SU-DHL-6 (cell line): ENCODE measurements at regions not wholly inside any gene's neighbourhood (a gene's known extent, or its start where the extent isn't known, plus 50 kb on each side); places are given as distances from the start of the nearest gene placed in this dataset.

Source experiments
- H2AFZ ChIP-seq: fragments of 200-600 bp; sonication (generic); 2 replicates; pipeline ENCODE4 v1.6.1; 2014; ENCODE audit warnings: low read depth, mild to moderate bottlenecking, moderate library complexity, mixed read lengths, antibody characterized with exemption, low read length; ENCODE audit not compliant: severe bottlenecking
- H3F3A ChIP-seq: fragments of 200-600 bp; shearing (Covaris generic); 2 replicates; pipeline ENCODE4 v1.6.0; 2016; ENCODE audit warnings: antibody characterized with exemption, mild to moderate bottlenecking; ENCODE audit not compliant: insufficient read depth
- H3K27ac ChIP-seq: fragments of 200-600 bp; sonication (generic); 2 replicates; pipeline ENCODE4 v1.5.1; 2016; ENCODE audit warnings: low read depth, mild to moderate bottlenecking, low read length, moderate library complexity, mixed read lengths
- H3K27me3 ChIP-seq: fragments of 200-600 bp; sonication (generic), shearing (Covaris generic); 2 replicates; pipeline ENCODE4 v1.6.0; 2014; ENCODE audit warnings: mild to moderate bottlenecking, low read length
- H3K36me3 ChIP-seq: fragments of 200-600 bp; sonication (generic); 2 replicates; pipeline ENCODE4 v1.6.1; 2014; ENCODE audit warnings: mild to moderate bottlenecking, low read length, mixed read lengths
- H3K4me2 ChIP-seq: fragments of 300-600, 200-600 bp; shearing (Covaris generic), sonication (generic); 2 replicates; pipeline ENCODE4 v1.6.0; 2014; ENCODE audit warnings: low read length, low read depth, mild to moderate bottlenecking; ENCODE audit not compliant: poor library complexity, severe bottlenecking
- H3K4me3 ChIP-seq: fragments of 200-600 bp; sonication (generic); 2 replicates; pipeline ENCODE4 v1.5.1; 2014; ENCODE audit warnings: antibody characterized with exemption, low read length, mild to moderate bottlenecking, mixed read lengths; ENCODE audit not compliant: insufficient read depth, poor library complexity, severe bottlenecking
- H3K79me2 ChIP-seq: fragments of 200-600 bp; sonication (generic); 2 replicates; pipeline ENCODE4 v1.6.1; 2014; ENCODE audit warnings: mild to moderate bottlenecking, low read length, moderate library complexity; ENCODE audit not compliant: insufficient read depth
- H3K9ac ChIP-seq: fragments of 200-600 bp; sonication (generic); 2 replicates; pipeline ENCODE4 v1.7.0; 2014; ENCODE audit warnings: mild to moderate bottlenecking, low read length
- H3K9me2 ChIP-seq: fragments of 200-600 bp; sonication (generic); replicated peaks from 2 replicates; pipeline ENCODE4 v1.6.1; 2014; ENCODE audit warnings: low read length; ENCODE audit not compliant: insufficient read depth
- H3K9me3 ChIP-seq: fragments of 200-600 bp; sonication (generic); 2 replicates; pipeline ENCODE4 v1.6.1; 2014; ENCODE audit warnings: low read length, mixed read lengths; ENCODE audit not compliant: insufficient read depth
- H4K20me1 ChIP-seq: fragments of 200-600 bp; sonication (generic); 2 replicates; pipeline ENCODE4 v1.6.1; 2014; ENCODE audit warnings: low read depth, mild to moderate bottlenecking, antibody characterized with exemption, low read length, moderate library complexity, mixed read lengths
- EZH2phosphoT487 ChIP-seq: fragments of 200-600 bp; sonication (generic), shearing (Covaris generic); conservative IDR thresholded peaks from 2 replicates; pipeline ENCODE4 v1.6.1; 2018; ENCODE audit warnings: mild to moderate bottlenecking, antibody characterized with exemption, low read length, moderate library complexity, mixed read lengths
- TF ChIP-seq, protein P1 (sequence below): fragments of 200-600 bp; sonication (generic); IDR thresholded peaks from one replicate; pipeline ENCODE4 v1.5.1; 2017; ENCODE audit warnings: antibody characterized with exemption, mild to moderate bottlenecking, low read length, moderate library complexity; ENCODE audit not compliant: insufficient read depth, poor library complexity, severe bottlenecking

DNA sequence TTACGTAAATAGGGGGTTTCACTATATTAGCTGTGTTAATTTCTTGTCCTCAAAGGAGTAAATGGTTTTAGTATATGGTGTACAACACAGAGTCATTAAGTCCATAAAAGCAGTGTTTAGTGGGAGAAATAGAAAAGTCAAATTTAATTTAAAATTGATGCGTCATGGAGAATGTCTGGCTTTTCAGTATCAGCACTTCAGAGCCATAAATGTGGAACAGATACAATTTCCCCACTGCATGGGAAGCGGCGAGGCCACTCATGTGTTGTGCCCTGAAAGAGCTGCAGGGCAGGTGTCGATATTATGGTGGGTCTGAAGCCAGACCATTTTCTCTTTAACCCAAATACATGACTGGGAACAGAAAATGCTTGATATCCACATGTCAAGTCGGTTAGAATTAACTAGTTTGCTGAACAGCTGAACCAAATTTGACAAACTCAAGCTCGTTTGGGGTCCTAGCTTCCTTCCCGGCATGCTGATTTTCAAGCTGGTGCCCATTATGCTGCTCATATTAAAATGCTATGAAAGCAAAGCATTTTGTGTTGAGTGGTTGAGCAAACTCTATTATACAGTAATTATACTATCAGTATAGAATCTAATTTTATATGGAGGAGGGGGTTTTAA, 364.6 kb upstream of the TBL1XR1 start:
- H3K4me2 ChIP-seq, result no peak overlapping the region
- H3F3A ChIP-seq, result no peaks in the 10 kb centered on the region
- H3K36me3 ChIP-seq, result no peaks in the 10 kb centered on the region
- H3K9ac ChIP-seq, result no peak overlapping the region
- H2AFZ ChIP-seq, result no peak overlapping the region
- H3K4me3 ChIP-seq, result no peak overlapping the region
- H4K20me1 ChIP-seq, result no peaks in the 10 kb centered on the region
- no peaks in the 10 kb centered on the region for H3K9me2 ChIP-seq
- no peak overlapping the region for H3K27ac ChIP-seq
- no peaks in the 10 kb centered on the region for H3K79me2 ChIP-seq
- no peaks in the 10 kb centered on the region for H3K27me3 ChIP-seq
- H3K9me3 ChIP-seq, result no peaks in the 10 kb centered on the region
- TF ChIP-seq, protein P1, sequence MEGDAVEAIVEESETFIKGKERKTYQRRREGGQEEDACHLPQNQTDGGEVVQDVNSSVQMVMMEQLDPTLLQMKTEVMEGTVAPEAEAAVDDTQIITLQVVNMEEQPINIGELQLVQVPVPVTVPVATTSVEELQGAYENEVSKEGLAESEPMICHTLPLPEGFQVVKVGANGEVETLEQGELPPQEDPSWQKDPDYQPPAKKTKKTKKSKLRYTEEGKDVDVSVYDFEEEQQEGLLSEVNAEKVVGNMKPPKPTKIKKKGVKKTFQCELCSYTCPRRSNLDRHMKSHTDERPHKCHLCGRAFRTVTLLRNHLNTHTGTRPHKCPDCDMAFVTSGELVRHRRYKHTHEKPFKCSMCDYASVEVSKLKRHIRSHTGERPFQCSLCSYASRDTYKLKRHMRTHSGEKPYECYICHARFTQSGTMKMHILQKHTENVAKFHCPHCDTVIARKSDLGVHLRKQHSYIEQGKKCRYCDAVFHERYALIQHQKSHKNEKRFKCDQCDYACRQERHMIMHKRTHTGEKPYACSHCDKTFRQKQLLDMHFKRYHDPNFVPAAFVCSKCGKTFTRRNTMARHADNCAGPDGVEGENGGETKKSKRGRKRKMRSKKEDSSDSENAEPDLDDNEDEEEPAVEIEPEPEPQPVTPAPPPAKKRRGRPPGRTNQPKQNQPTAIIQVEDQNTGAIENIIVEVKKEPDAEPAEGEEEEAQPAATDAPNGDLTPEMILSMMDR, result no peak
- TF ChIP-seq EZH2phosphoT487, result no peak

DNA sequence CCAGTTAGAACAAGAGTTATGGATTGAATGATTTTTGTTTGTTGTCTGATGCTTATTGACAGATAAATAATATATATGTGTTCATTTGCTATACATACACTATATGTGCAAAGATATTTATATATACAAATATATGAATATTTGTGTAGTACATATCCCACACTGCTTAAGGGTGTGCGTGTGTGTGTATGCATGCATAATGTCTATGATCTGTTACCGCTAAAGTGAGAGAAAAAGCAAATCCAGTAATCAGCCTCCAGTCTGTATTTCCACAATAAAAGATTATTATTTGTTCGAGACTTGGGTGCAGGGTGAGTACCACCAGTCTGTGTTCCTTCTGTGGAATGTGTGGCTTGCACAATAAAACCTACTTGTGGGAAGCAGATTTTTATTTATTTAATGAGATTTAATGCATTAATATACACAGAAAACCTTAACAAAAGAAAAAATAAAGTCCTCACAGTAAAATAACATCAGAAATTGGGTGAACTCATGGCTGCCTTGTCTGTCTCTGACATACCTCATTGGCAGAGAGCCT, 366.0 kb upstream of the TBL1XR1 start:
- Histone ChIP-seq H3K79me2 (no peaks in the 10 kb centered on the region), H2AFZ (no peak overlapping the region)

DNA sequence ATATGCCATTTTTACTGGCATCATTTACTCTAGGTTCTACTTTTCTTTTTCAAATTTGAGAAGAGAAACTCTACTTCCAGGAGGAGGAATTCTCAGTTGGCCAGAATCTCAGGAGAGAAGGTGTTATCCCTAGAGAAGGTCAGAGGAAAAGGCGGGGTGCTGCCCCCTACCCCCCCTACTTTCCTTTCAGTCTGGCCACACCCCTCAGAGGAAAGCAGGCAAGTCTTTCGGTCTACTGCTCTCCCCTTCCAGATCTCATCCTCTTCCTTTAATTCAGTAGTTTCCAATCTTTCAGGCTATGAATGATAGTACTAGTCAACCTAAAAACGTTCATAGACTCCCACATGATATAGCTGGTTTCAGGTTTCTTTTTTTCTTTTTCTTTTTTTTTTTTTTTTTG, 366.5 kb upstream of the TBL1XR1 start:
- Histone ChIP-seq H3K4me3 (no peak overlapping the region), H3F3A (no peaks in the 10 kb centered on the region), H3K27me3 (no peaks in the 10 kb centered on the region), H3K4me2 (no peak overlapping the region), H3K79me2 (no peaks in the 10 kb centered on the region), H3K9ac (no peak overlapping the region), H2AFZ (no peak overlapping the region), H4K20me1 (no peaks in the 10 kb centered on the region), H3K9me2 (no peaks in the 10 kb centered on the region), H3K36me3 (no peaks in the 10 kb centered on the region), H3K27ac (no peak overlapping the region), H3K9me3 (no peaks in the 10 kb centered on the region)
- TF ChIP-seq, protein P1, result no peak
- TF ChIP-seq EZH2phosphoT487, result no peak

More for the DNA sequence above, 366.0 kb upstream of the TBL1XR1 start:
- Histone ChIP-seq H3K9ac (no peak overlapping the region), H3K36me3 (no peaks in the 10 kb centered on the region), H3K4me2 (no peak overlapping the region), H3K9me2 (no peaks in the 10 kb centered on the region), H3K27me3 (no peaks in the 10 kb centered on the region), H3F3A (no peaks in the 10 kb centered on the region), H3K9me3 (no peaks in the 10 kb centered on the region), H3K27ac (no peak overlapping the region), H3K4me3 (no peak overlapping the region), H4K20me1 (no peaks in the 10 kb centered on the region)
- no peak for TF ChIP-seq EZH2phosphoT487
- TF ChIP-seq, protein P1, result no peak
